SH-SY5Y (cell line): ENCODE measurements at regions not wholly inside any gene's neighbourhood (a gene's known extent, or its start where the extent isn't known, plus 50 kb on each side); places are given as distances from the start of the nearest gene placed in this dataset.

Experiments used
- GATA2 ChIP-seq: IDR thresholded peaks from 2 replicates; pipeline ENCODE4 v1.6.1; 2011; ENCODE audit warnings: mild to moderate bottlenecking, low read depth, low read length
- GATA3 ChIP-seq: IDR thresholded peaks from 2 replicates; pipeline ENCODE4 v1.6.1; 2011; ENCODE audit warnings: low read depth, mild to moderate bottlenecking, low read length, moderate library complexity

- TF ChIP-seq GATA3 (no peak), GATA2 (no peak)
These were observed 232.1 kb upstream of the SEMA3C start for GRCh38 chr7:81150951-81151361.

- no peak for TF ChIP-seq GATA2
- no peak for TF ChIP-seq GATA3
These were observed 225.0 kb upstream of the SEMA3C start for GRCh38 chr7:81143856-81144255.

- TF ChIP-seq GATA2 (no peak), GATA3 (no peak)
These were observed 221.9 kb upstream of the SEMA3C start for GRCh38 chr7:81140775-81141174.

- TF ChIP-seq GATA2 (no peak), GATA3 (no peak)
These were observed 221.4 kb upstream of the SEMA3C start for GRCh38 chr7:81140252-81140651.

GRCh38 chr7:81138870-81139269 lies 220.0 kb upstream of the SEMA3C start:
- TF ChIP-seq GATA3 (no peak), GATA2 (no peak)

- TF ChIP-seq GATA3: no peak
- no peak for TF ChIP-seq GATA2
These were observed 216.5 kb upstream of the SEMA3C start for GRCh38 chr7:81135324-81135723.

- no peak for TF ChIP-seq GATA3
- no peak for TF ChIP-seq GATA2
These were observed 209.2 kb upstream of the SEMA3C start for GRCh38 chr7:81128011-81128410.

- TF ChIP-seq GATA2 (no peak), GATA3 (no peak)
These were observed 202.0 kb upstream of the SEMA3C start for GRCh38 chr7:81120803-81121202.

- no peak for TF ChIP-seq GATA2
- no peak for TF ChIP-seq GATA3
These were observed 201.3 kb upstream of the SEMA3C start for GRCh38 chr7:81120111-81120510.

GRCh38 chr7:81114633-81115032 lies 195.8 kb upstream of the SEMA3C start:
- TF ChIP-seq GATA3 (no peak), GATA2 (no peak)

- no peak for TF ChIP-seq GATA2
- no peak for TF ChIP-seq GATA3
These were observed 193.9 kb upstream of the SEMA3C start for GRCh38 chr7:81112731-81113130.

GRCh38 chr7:81111781-81112540 lies 193.1 kb upstream of the SEMA3C start:
- TF ChIP-seq GATA2 (peak; percentile 34), GATA3 (no peak)

GRCh38 chr7:81111358-81111757 lies 192.5 kb upstream of the SEMA3C start:
- no peak for TF ChIP-seq GATA3
- TF ChIP-seq GATA2: no peak

- TF ChIP-seq GATA3 (no peak), GATA2 (no peak)
These were observed 191.8 kb upstream of the SEMA3C start for GRCh38 chr7:81110673-81111072.

- TF ChIP-seq GATA3 (no peak), GATA2 (no peak)
These were observed 179.4 kb upstream of the SEMA3C start for GRCh38 chr7:81098213-81098612.
